Ascending aorta (tissue), 2 donors: ENCODE measurements at regions not wholly inside any gene's neighbourhood (a gene's known extent, or its start where the extent isn't known, plus 50 kb on each side); places are given as distances from the start of the nearest gene placed in this dataset.

Experiments
- DNase-seq, 2 donors: peaks; one replicate each; pipeline ENCODE4 v3.0.0-alpha.2; 2019; ENCODE audit warnings: low spot score in 2 of 2
- H3K27ac ChIP-seq, 2 donors: fragments of 200-600 bp; sonication (generic); one replicate each; pipeline ENCODE4 v1.5.1; 2016 to 2017; ENCODE audit warnings: mild to moderate bottlenecking in 1 of 2
- H3K27me3 ChIP-seq: fragments of 200-600 bp; sonication (generic); one replicate; pipeline ENCODE4 v1.5.1; 2017
- H3K36me3 ChIP-seq, 2 donors: fragments of 200-600 bp; sonication (generic); one replicate each; pipeline ENCODE4 v1.5.1; 2016
- H3K4me1 ChIP-seq, 2 donors: fragments of 200-600 bp; sonication (generic); one replicate each; pipeline ENCODE4 v1.5.1; 2016 to 2017; ENCODE audit warnings: mild to moderate bottlenecking in 1 of 2
- H3K4me3 ChIP-seq, 2 donors: fragments of 200-600 bp; sonication (generic); one replicate each; pipeline ENCODE4 v1.5.1; 2016 to 2017; ENCODE audit warnings: mild to moderate bottlenecking in 1 of 2
- H3K9me3 ChIP-seq, 2 donors: fragments of 200-600 bp; sonication (generic); one replicate each; pipeline ENCODE4 v1.5.1; 2016
- intact Hi-C: fragments of 100-400 bp; cut with DNase I; formaldehyde crosslinking; loops from one replicate; pipeline ENCODE4 v1.15.1; 2023
- TF ChIP-seq, protein P1 (sequence below), 3 experiments: fragments of 200-600 bp in 2 of 3; fragments of 450-650 bp in 1 of 3; sonication (generic) in 2 of 3; IDR thresholded peaks; one replicate each; pipeline ENCODE4 v1.5.1; 2016 to 2019; ENCODE audit warnings: antibody characterized with exemption in 3 of 3, mild to moderate bottlenecking in 1 of 3, moderate library complexity in 1 of 3

DNA sequence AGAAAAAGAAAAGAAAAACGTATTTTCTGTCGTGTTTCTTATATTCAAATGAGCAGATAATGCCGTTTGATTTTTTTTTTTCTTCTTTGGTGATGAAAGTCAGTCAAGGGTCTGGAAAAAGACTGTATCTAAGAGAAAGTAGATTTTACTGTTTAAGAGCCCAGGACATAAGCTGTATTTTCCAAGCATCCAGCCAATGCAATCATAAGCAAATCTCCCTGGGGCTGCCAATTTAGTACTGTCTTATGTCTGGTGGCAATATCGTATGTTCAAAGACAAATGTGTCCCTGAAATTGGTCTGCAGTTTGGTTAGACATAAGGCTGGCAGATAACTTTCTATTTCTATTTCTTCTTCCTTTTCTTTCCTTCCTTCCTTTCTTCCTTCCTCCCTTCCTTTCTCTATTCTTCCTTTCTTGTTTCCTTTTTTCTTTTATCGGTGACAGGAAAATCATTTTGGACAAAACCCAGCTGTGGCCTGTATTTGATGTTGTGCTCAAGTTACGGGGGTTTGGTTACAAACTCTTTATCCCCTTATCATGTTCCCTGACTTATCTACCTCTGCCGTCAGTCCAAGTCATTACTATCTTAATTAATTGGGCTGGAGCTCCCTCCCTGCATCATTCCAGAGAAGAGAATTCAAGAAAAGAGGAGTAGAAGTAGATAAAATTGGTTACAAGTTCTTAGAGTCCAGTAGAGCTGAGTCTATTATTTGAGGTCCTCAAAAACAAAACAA, 683.4 kb upstream of the FSHR start:
- no peak overlapping the region for H3K27ac ChIP-seq
- H3K4me1 ChIP-seq, result no peaks in the 10 kb centered on the region
- DNase-seq, result no peak
- TF ChIP-seq, protein P1, sequence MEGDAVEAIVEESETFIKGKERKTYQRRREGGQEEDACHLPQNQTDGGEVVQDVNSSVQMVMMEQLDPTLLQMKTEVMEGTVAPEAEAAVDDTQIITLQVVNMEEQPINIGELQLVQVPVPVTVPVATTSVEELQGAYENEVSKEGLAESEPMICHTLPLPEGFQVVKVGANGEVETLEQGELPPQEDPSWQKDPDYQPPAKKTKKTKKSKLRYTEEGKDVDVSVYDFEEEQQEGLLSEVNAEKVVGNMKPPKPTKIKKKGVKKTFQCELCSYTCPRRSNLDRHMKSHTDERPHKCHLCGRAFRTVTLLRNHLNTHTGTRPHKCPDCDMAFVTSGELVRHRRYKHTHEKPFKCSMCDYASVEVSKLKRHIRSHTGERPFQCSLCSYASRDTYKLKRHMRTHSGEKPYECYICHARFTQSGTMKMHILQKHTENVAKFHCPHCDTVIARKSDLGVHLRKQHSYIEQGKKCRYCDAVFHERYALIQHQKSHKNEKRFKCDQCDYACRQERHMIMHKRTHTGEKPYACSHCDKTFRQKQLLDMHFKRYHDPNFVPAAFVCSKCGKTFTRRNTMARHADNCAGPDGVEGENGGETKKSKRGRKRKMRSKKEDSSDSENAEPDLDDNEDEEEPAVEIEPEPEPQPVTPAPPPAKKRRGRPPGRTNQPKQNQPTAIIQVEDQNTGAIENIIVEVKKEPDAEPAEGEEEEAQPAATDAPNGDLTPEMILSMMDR (IDR thresholded peaks at IDR 0.05), result no peak
- H3K9me3 ChIP-seq, result no peaks in the 10 kb centered on the region
- H3K4me3 ChIP-seq, result no peak overlapping the region
- intact Hi-C loops, result no loop called here
- H3K36me3 ChIP-seq, result no peaks in the 10 kb centered on the region
- no peaks in the 10 kb centered on the region for H3K27me3 ChIP-seq

DNA sequence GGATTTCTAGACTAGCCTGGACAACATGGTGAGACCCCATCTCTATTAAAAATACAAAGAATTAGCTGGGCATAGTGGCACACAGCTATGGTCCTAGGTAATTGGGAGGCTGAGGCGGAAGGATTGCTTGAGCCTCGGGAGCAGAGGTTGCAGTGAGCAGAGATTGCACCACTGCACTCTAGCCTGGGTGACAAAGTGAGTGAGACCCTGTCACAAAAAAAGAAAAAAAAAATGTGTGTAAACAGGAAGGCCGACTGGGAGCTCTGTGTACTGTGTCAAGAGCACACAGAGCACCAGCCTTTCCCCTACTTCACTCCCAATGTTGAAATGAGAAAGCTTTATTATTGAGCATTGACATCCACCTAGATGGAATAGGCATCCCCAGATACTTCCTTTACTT, 681.7 kb upstream of the FSHR start:
- intact Hi-C loops, result no loop called here
- no peaks in the 10 kb centered on the region for H3K9me3 ChIP-seq
- no peak overlapping the region for H3K27ac ChIP-seq
- TF ChIP-seq, protein P1 (IDR thresholded peaks at IDR 0.05), result no peak
- no peaks in the 10 kb centered on the region for H3K36me3 ChIP-seq
- DNase-seq, result no peak
- H3K27me3 ChIP-seq, result no peaks in the 10 kb centered on the region
- no peaks in the 10 kb centered on the region for H3K4me1 ChIP-seq
- H3K4me3 ChIP-seq, result no peak overlapping the region

GRCh38 chr2:49834433-49834832, 680.1 kb upstream of the FSHR start:
- Histone ChIP-seq H3K4me1 (no peaks in the 10 kb centered on the region), H3K4me3 (no peak overlapping the region), H3K27ac (no peak overlapping the region), H3K27me3 (no peaks in the 10 kb centered on the region), H3K36me3 (no peaks in the 10 kb centered on the region), H3K9me3 (no peaks in the 10 kb centered on the region)
- DNase-seq, result no peak
- TF ChIP-seq, protein P1 (IDR thresholded peaks at IDR 0.05), result no peak
- intact Hi-C loops, result no loop called here

- intact Hi-C loops, result no loop called here
- no peak overlapping the region for H3K27ac ChIP-seq
- no peaks in the 10 kb centered on the region for H3K9me3 ChIP-seq
- no peak overlapping the region for H3K4me3 ChIP-seq
- no peak for DNase-seq
- no peaks in the 10 kb centered on the region for H3K36me3 ChIP-seq
- no peaks in the 10 kb centered on the region for H3K4me1 ChIP-seq
- TF ChIP-seq, protein P1 (IDR thresholded peaks at IDR 0.05), result no peak
- no peaks in the 10 kb centered on the region for H3K27me3 ChIP-seq
These were observed 678.2 kb upstream of the FSHR start for GRCh38 chr2:49832555-49832954.

DNA sequence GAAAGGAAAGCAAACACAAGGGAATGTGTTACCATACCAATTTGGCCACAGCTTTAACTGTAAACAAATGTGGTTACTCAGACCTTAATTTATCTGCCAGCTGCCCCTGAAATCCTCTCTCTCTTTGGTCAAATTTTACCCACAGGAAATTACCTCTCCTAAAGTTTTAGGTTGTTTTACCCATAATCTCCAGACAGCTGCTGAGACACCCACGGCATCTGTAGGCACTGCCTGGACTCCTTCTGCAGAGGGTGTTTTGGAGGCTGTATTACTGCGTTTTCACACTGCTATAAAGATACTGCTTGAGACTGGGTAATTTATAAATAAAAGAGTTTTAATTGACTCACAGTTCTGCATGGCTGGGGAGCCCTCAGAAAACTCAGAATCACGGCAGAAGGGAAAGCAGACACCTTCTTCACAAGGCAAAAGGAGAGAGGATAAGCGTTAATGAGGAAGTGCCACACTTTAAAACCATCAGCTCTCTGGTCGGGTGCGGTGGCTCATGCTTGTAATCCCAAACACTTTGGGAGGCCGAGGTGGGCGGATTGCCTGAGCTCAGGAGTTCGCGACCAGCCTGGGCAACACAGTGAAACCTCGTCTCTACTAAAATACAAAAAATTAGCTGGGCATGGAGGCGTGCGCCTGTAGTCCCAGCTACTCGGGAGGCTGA, 677.5 kb upstream of the FSHR start:
- intact Hi-C loops, result no loop called here
- no peak for DNase-seq
- H3K27me3 ChIP-seq, result no peaks in the 10 kb centered on the region

More for the DNA sequence above, 677.5 kb upstream of the FSHR start:
- H3K36me3 ChIP-seq, result no peaks in the 10 kb centered on the region
- no peak overlapping the region for H3K4me3 ChIP-seq
- no peaks in the 10 kb centered on the region for H3K9me3 ChIP-seq
- TF ChIP-seq, protein P1 (IDR thresholded peaks at IDR 0.05), result no peak
- H3K4me1 ChIP-seq, result no peaks in the 10 kb centered on the region
- no peak overlapping the region for H3K27ac ChIP-seq
